Neural cell (in vitro differentiated cells): ENCODE measurements at regions not wholly inside any gene's neighbourhood (a gene's known extent, or its start where the extent isn't known, plus 50 kb on each side); places are given as distances from the start of the nearest gene placed in this dataset.

ENCODE experiments used
- H2AFZ ChIP-seq: fragments of 200-600, 300-800 bp; sonication (generic), shearing (Covaris generic); 2 replicates; pipeline ENCODE4 v1.6.0; 2014; ENCODE audit warnings: low read depth, mild to moderate bottlenecking, antibody characterized with exemption, low read length, moderate library complexity
- H3F3A ChIP-seq: fragments of 200-600 bp; shearing (Covaris generic); 2 replicates; pipeline ENCODE4 v1.6.1; 2016; ENCODE audit warnings: mild to moderate bottlenecking, moderate library complexity, mixed read lengths, antibody characterized with exemption, low read length; ENCODE audit not compliant: insufficient read depth, poor library complexity, severe bottlenecking
- H3K27ac ChIP-seq: fragments of 200-600, 300-800 bp; sonication (generic), shearing (Covaris generic); 2 replicates; pipeline ENCODE4 v1.5.1; 2014; ENCODE audit warnings: mild to moderate bottlenecking, low read length, moderate library complexity
- H3K27me3 ChIP-seq: fragments of 300-800, 200-600 bp; sonication (generic), shearing (Covaris generic); 2 replicates; pipeline ENCODE4 v1.6.0; 2014; ENCODE audit warnings: mild to moderate bottlenecking, low read depth, low read length, moderate library complexity; ENCODE audit not compliant: insufficient read depth
- H3K36me3 ChIP-seq: fragments of 300-800, 200-600 bp; sonication (generic), shearing (Covaris generic); 2 replicates; pipeline ENCODE4 v1.5.1; 2014; ENCODE audit warnings: mild to moderate bottlenecking, antibody characterized with exemption, low read length, moderate library complexity; ENCODE audit not compliant: insufficient read depth
- H3K4me2 ChIP-seq: fragments of 300-800, 200-600 bp; sonication (generic), shearing (Covaris generic); 2 replicates; pipeline ENCODE4 v1.6.0; 2014; ENCODE audit warnings: mild to moderate bottlenecking, low read length
- H3K4me3 ChIP-seq: fragments of 300-800, 200-600 bp; sonication (generic), shearing (Covaris generic); 2 replicates; pipeline ENCODE4 v1.5.1; 2014; ENCODE audit warnings: mild to moderate bottlenecking, low read length, moderate library complexity
- H3K79me2 ChIP-seq: fragments of 200-600 bp; shearing (Covaris generic); replicated peaks from 2 replicates; pipeline ENCODE4 v1.6.0; 2014; ENCODE audit warnings: mild to moderate bottlenecking, low read length, moderate library complexity; ENCODE audit not compliant: insufficient read depth
- H3K9ac ChIP-seq: fragments of 300-800, 200-600 bp; sonication (generic), shearing (Covaris generic); 2 replicates; pipeline ENCODE4 v1.6.1; 2016; ENCODE audit warnings: mild to moderate bottlenecking, low read length, mixed read lengths
- H3K9me2 ChIP-seq: fragments of 200-600 bp; shearing (Covaris generic); 2 replicates; pipeline ENCODE4 v1.6.1; 2016; ENCODE audit warnings: mild to moderate bottlenecking, low read length, mixed read lengths; ENCODE audit not compliant: insufficient read depth
- H3K9me3 ChIP-seq: fragments of 200-600, 300-800 bp; sonication (generic), shearing (Covaris generic); 2 replicates; pipeline ENCODE4 v1.6.1; 2016; ENCODE audit warnings: mild to moderate bottlenecking, mixed run types, low read length, moderate library complexity, mixed read lengths
- H4K20me1 ChIP-seq: fragments of 200-600 bp; shearing (Covaris generic); 2 replicates; pipeline ENCODE4 v1.6.1; 2016; ENCODE audit warnings: mild to moderate bottlenecking, mixed run types; ENCODE audit not compliant: insufficient read depth
- EP300 ChIP-seq: fragments of 450-650 bp; conservative IDR thresholded peaks from 2 replicates; pipeline ENCODE4 v1.6.1; 2014; ENCODE audit warnings: antibody characterized with exemption, mild to moderate bottlenecking, moderate library complexity; ENCODE audit not compliant: poor library complexity, severe bottlenecking
- EZH2 ChIP-seq: fragments of 200-600, 300-800 bp; shearing (Covaris generic), sonication (generic); IDR thresholded peaks from 2 replicates; pipeline ENCODE4 v1.6.1; 2014; ENCODE audit warnings: antibody characterized with exemption, low read length, borderline replicate concordance, mild to moderate bottlenecking; ENCODE audit not compliant: insufficient read depth, poor library complexity, severe bottlenecking
- MXI1 ChIP-seq: fragments of 450-650 bp; conservative IDR thresholded peaks from 2 replicates; pipeline ENCODE4 v1.6.1; 2014; ENCODE audit warnings: antibody characterized with exemption, mild to moderate bottlenecking; ENCODE audit not compliant: poor library complexity, severe bottlenecking
- POLR2AphosphoS5 ChIP-seq: IDR thresholded peaks from 2 replicates; pipeline ENCODE4 v1.6.1; 2012
- RAD21 ChIP-seq: fragments of 450-650 bp; conservative IDR thresholded peaks from 2 replicates; pipeline ENCODE4 v1.6.1; 2014; ENCODE audit warnings: antibody characterized with exemption, mild to moderate bottlenecking, moderate library complexity
- SMC3 ChIP-seq: fragments of 450-650 bp; conservative IDR thresholded peaks from 2 replicates; pipeline ENCODE4 v1.6.1; 2014; ENCODE audit warnings: antibody characterized with exemption, mild to moderate bottlenecking, moderate library complexity; ENCODE audit not compliant: poor library complexity
- TAF1 ChIP-seq: IDR thresholded peaks from 2 replicates; pipeline ENCODE4 v1.6.1; 2012; ENCODE audit warnings: low read depth
- TF ChIP-seq, protein P1 (sequence below): fragments of 450-650 bp; IDR thresholded peaks from 2 replicates; pipeline ENCODE4 v1.5.1; 2014; ENCODE audit warnings: antibody characterized with exemption, mild to moderate bottlenecking, moderate library complexity; ENCODE audit not compliant: poor library complexity, severe bottlenecking
- TF ChIP-seq, protein P2 (sequence below): IDR thresholded peaks from 2 replicates; pipeline ENCODE4 v1.6.1; 2012; ENCODE audit warnings: borderline replicate concordance

DNA sequence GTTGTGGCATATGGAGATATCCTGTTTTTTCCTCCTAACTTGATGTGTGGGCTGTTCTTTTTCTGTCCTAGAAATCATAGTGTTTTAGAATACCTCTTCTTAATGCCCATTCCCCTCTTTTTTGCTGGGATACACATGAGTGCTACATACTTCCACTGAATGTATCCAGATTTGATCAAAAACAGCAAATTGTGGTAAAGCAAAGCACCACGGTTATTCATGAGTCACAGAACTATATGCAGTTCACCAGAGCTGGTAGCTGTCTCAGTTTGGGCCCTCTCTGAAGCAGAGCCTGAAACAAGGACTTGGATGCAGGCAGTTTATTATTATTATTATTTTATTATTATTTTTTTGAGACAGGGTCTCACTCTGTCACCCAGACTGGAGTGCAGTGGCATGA, 69.9 kb upstream of the CTLA4 start:
- Histone ChIP-seq H3K4me2 (no peak overlapping the region), H3K4me3 (no peak overlapping the region), H3K9me2 (no peaks in the 10 kb centered on the region), H3F3A (no peaks in the 10 kb centered on the region), H2AFZ (no peak overlapping the region), H4K20me1 (no peaks in the 10 kb centered on the region), H3K27ac (no peak overlapping the region), H3K36me3 (no peaks in the 10 kb centered on the region), H3K9ac (no peak overlapping the region), H3K79me2 (no peaks in the 10 kb centered on the region), H3K27me3 (no peaks in the 10 kb centered on the region), H3K9me3 (no peaks in the 10 kb centered on the region)
- TF ChIP-seq POLR2AphosphoS5 (no peak), RAD21 (no peak), EZH2 (no peak), EP300 (no peak), MXI1 (no peak), SMC3 (no peak)
- TF ChIP-seq, protein P1, sequence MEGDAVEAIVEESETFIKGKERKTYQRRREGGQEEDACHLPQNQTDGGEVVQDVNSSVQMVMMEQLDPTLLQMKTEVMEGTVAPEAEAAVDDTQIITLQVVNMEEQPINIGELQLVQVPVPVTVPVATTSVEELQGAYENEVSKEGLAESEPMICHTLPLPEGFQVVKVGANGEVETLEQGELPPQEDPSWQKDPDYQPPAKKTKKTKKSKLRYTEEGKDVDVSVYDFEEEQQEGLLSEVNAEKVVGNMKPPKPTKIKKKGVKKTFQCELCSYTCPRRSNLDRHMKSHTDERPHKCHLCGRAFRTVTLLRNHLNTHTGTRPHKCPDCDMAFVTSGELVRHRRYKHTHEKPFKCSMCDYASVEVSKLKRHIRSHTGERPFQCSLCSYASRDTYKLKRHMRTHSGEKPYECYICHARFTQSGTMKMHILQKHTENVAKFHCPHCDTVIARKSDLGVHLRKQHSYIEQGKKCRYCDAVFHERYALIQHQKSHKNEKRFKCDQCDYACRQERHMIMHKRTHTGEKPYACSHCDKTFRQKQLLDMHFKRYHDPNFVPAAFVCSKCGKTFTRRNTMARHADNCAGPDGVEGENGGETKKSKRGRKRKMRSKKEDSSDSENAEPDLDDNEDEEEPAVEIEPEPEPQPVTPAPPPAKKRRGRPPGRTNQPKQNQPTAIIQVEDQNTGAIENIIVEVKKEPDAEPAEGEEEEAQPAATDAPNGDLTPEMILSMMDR: no peak
- TF ChIP-seq, protein P2, sequence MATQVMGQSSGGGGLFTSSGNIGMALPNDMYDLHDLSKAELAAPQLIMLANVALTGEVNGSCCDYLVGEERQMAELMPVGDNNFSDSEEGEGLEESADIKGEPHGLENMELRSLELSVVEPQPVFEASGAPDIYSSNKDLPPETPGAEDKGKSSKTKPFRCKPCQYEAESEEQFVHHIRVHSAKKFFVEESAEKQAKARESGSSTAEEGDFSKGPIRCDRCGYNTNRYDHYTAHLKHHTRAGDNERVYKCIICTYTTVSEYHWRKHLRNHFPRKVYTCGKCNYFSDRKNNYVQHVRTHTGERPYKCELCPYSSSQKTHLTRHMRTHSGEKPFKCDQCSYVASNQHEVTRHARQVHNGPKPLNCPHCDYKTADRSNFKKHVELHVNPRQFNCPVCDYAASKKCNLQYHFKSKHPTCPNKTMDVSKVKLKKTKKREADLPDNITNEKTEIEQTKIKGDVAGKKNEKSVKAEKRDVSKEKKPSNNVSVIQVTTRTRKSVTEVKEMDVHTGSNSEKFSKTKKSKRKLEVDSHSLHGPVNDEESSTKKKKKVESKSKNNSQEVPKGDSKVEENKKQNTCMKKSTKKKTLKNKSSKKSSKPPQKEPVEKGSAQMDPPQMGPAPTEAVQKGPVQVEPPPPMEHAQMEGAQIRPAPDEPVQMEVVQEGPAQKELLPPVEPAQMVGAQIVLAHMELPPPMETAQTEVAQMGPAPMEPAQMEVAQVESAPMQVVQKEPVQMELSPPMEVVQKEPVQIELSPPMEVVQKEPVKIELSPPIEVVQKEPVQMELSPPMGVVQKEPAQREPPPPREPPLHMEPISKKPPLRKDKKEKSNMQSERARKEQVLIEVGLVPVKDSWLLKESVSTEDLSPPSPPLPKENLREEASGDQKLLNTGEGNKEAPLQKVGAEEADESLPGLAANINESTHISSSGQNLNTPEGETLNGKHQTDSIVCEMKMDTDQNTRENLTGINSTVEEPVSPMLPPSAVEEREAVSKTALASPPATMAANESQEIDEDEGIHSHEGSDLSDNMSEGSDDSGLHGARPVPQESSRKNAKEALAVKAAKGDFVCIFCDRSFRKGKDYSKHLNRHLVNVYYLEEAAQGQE: no peak

DNA sequence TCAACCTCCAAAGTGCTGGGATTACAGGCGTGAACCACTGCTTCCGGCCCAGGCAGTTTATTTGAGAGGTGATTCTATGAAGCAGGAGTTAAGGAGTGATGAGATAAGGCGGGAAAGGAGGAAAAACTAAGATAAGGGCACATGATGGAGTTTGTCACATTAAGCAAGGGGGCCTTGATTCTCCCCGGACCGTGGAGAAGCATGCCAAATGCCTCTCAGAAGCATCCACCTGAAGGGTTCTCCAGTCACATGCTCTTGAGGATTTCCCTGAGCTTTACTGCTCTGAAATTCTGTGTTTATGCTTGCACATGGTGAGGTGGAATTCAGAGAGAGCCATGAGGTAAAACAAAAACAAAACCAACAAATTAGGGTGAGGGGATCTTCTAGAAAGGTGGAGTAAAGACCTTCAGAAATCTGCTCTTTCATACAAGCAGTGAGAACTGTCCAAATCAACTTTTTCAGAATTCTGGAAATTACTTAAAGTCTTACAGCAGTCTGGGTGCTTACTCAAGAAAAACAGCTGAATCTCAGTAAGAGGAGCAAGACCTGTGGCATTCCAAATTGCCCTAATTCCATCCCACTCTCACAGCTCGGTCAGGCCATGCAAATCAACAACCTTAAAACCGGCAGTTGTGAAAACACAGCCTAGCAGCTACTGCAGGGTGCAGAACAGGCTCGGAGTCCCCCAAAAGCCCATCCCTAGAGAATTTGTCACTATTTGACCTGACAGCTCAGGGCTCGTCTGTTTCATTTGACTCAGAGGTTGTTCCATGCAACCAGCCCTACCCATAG, 69.1 kb upstream of the CTLA4 start:
- no peaks in the 10 kb centered on the region for H4K20me1 ChIP-seq
- TF ChIP-seq EZH2 (no peak), MXI1 (no peak), POLR2AphosphoS5 (no peak), TAF1 (no peak), RAD21 (no peak)
- no peak overlapping the region for H3K4me2 ChIP-seq
- no peaks in the 10 kb centered on the region for H3K27me3 ChIP-seq
- H3K9ac ChIP-seq: no peak overlapping the region
- no peak overlapping the region for H3K4me3 ChIP-seq
- H3K9me2 ChIP-seq: no peaks in the 10 kb centered on the region
- H3K27ac ChIP-seq: no peak overlapping the region
- H3K9me3 ChIP-seq: no peaks in the 10 kb centered on the region
- no peaks in the 10 kb centered on the region for H3K36me3 ChIP-seq
- no peak overlapping the region for H2AFZ ChIP-seq
- H3F3A ChIP-seq: no peaks in the 10 kb centered on the region
- H3K79me2 ChIP-seq: no peaks in the 10 kb centered on the region
